ENCODE measurements at regions not wholly inside any gene's neighbourhood (a gene's known extent, or its start where the extent isn't known, plus 50 kb on each side); places are given as distances from the start of the nearest gene placed in this dataset.
A peak's percentile ranks its signal among the peaks of the same experiment; 100 is the strongest.

DNA sequence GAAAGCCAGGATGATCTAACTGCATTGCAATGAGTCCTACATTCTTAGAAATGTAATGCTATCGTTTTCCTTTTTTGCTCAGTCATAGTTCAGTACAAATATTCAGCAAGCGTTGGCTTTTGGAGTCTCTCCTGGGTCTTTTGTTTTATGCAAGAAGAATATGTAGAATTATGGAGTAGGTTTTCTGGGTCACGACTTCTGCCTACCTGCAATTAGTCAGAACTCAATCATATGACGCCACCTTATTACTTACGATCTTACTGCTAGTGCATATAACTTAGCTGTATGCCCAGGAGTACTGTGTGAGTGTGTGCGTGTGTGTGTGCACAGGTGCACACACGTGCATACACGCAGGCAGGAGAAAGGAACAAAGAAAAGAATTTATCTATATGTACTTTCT is 640.2 kb downstream of the STK39 start:
- no peak overlapping the region for H3K4me2 ChIP-seq (ENCODE audit: low read depth, low read length, poor library complexity, severe bottlenecking)
- no peaks in the 10 kb centered on the region for H3K9me2 ChIP-seq (replicated peaks; ENCODE audit: insufficient read depth, low read length)
- no peak overlapping the region for H3K9ac ChIP-seq (ENCODE audit: low read length)
- no peak overlapping the region for H2AFZ ChIP-seq (ENCODE audit: low read length)
- H3K79me2 ChIP-seq (ENCODE audit: low read length), result no peaks in the 10 kb centered on the region
- H3K36me3 ChIP-seq (ENCODE audit: insufficient read depth, low read length), result no peaks in the 10 kb centered on the region
- H4K20me1 ChIP-seq (ENCODE audit: insufficient read depth, low read depth, low read length), result no peaks in the 10 kb centered on the region
- no peaks in the 10 kb centered on the region for H3K4me1 ChIP-seq (ENCODE audit: low read length)
- no peaks in the 10 kb centered on the region for H3K27me3 ChIP-seq (ENCODE audit: low read length)
- H3K4me3 ChIP-seq (ENCODE audit: low read length), result no peak overlapping the region
- H3K9me3 ChIP-seq (ENCODE audit: low read length), result no peaks in the 10 kb centered on the region
- no peak for DNase-seq
- H3K27ac ChIP-seq (ENCODE audit: low read length), result no peak overlapping the region

GRCh38 chr2:167602122-167602521 is 645.3 kb downstream of the STK39 start:
- no peaks in the 10 kb centered on the region for H3K9me3 ChIP-seq (ENCODE audit: low read length)
- H3K36me3 ChIP-seq (ENCODE audit: insufficient read depth, low read length), result no peaks in the 10 kb centered on the region
- H3K4me2 ChIP-seq (ENCODE audit: low read depth, low read length, poor library complexity, severe bottlenecking), result no peak overlapping the region
- no peaks in the 10 kb centered on the region for H3K9me2 ChIP-seq (replicated peaks; ENCODE audit: insufficient read depth, low read length)
- H4K20me1 ChIP-seq (ENCODE audit: insufficient read depth, low read depth, low read length), result no peaks in the 10 kb centered on the region
- no peaks in the 10 kb centered on the region for H3K79me2 ChIP-seq (ENCODE audit: low read length)
- no peak for DNase-seq
- no peak overlapping the region for H2AFZ ChIP-seq (ENCODE audit: low read length)
- no peak overlapping the region for H3K9ac ChIP-seq (ENCODE audit: low read length)
- H3K4me3 ChIP-seq (ENCODE audit: low read length), result no peak overlapping the region
- no peak overlapping the region for H3K27ac ChIP-seq (ENCODE audit: low read length)
- no peaks in the 10 kb centered on the region for H3K4me1 ChIP-seq (ENCODE audit: low read length)
- H3K27me3 ChIP-seq (ENCODE audit: low read length), result peaks cover 3% of the 10 kb centered on the region; the same call in 1 of the 2 replicates

DNA sequence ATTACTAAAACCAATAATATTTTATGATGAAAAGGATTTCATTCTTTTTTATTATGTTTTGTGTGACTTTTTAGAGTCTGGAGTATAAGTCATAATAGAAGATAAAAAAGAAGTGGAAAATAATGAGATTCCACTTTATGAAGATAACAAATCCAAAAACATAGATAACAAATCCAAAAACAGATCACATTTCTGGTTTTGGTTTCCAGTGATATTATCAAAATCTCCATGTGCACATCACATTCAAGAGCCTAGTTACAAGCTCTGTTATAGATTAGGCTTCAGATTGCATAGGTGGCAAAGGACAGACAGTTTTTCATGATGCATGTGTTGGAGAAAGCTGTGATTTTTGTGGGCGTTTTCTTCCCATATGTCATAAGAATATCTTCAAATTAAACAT is 648.2 kb downstream of the STK39 start:
- H3K9ac ChIP-seq (ENCODE audit: low read length), result no peak overlapping the region
- H2AFZ ChIP-seq (ENCODE audit: low read length), result no peak overlapping the region
- no peaks in the 10 kb centered on the region for H3K79me2 ChIP-seq (ENCODE audit: low read length)
- H3K9me2 ChIP-seq (replicated peaks; ENCODE audit: insufficient read depth, low read length), result no peaks in the 10 kb centered on the region
- H3K4me3 ChIP-seq (ENCODE audit: low read length), result no peak overlapping the region
- no peak overlapping the region for H3K27ac ChIP-seq (ENCODE audit: low read length)
- H3K27me3 ChIP-seq (ENCODE audit: low read length), result peaks cover 3% of the 10 kb centered on the region; the same call in 1 of the 2 replicates
- H4K20me1 ChIP-seq (ENCODE audit: insufficient read depth, low read depth, low read length), result no peaks in the 10 kb centered on the region
- no peak for DNase-seq
- H3K4me2 ChIP-seq (ENCODE audit: low read depth, low read length, poor library complexity, severe bottlenecking), result no peak overlapping the region
- H3K4me1 ChIP-seq (ENCODE audit: low read length), result peaks cover 7% of the 10 kb centered on the region; the same call in 1 of the 2 replicates
- H3K9me3 ChIP-seq (ENCODE audit: low read length), result no peaks in the 10 kb centered on the region
- no peaks in the 10 kb centered on the region for H3K36me3 ChIP-seq (ENCODE audit: insufficient read depth, low read length)

GRCh38 chr2:167595839-167596471 is 651.4 kb downstream of the STK39 start:
- H3K79me2 ChIP-seq (ENCODE audit: low read length), result no peaks in the 10 kb centered on the region
- H3K4me3 ChIP-seq (ENCODE audit: low read length), result no peak overlapping the region
- H3K27ac ChIP-seq (ENCODE audit: low read length), result no peak overlapping the region
- H2AFZ ChIP-seq (ENCODE audit: low read length), result no peak overlapping the region
- H3K9me2 ChIP-seq (replicated peaks; ENCODE audit: insufficient read depth, low read length), result no peaks in the 10 kb centered on the region
- no peak overlapping the region for H3K9ac ChIP-seq (ENCODE audit: low read length)
- H3K27me3 ChIP-seq (ENCODE audit: low read length), result peaks cover 3% of the 10 kb centered on the region; the same call in 1 of the 2 replicates
- DNase-seq, result peak; percentile 40
- H3K36me3 ChIP-seq (ENCODE audit: insufficient read depth, low read length), result no peaks in the 10 kb centered on the region
- peaks cover 7% of the 10 kb centered on the region; the same call in 1 of the 2 replicates for H3K4me1 ChIP-seq (ENCODE audit: low read length)
- H4K20me1 ChIP-seq (ENCODE audit: insufficient read depth, low read depth, low read length), result no peaks in the 10 kb centered on the region
- no peaks in the 10 kb centered on the region for H3K9me3 ChIP-seq (ENCODE audit: low read length)
- H3K4me2 ChIP-seq (ENCODE audit: low read depth, low read length, poor library complexity, severe bottlenecking), result no peak overlapping the region

GRCh38 chr2:167595021-167595420 is 652.4 kb downstream of the STK39 start:
- Histone ChIP-seq H3K4me2 (ENCODE audit: low read depth, low read length, poor library complexity, severe bottlenecking) (no peak overlapping the region), H4K20me1 (ENCODE audit: insufficient read depth, low read depth, low read length) (no peaks in the 10 kb centered on the region), H3K27ac (ENCODE audit: low read length) (no peak overlapping the region), H3K9me2 (replicated peaks; ENCODE audit: insufficient read depth, low read length) (no peaks in the 10 kb centered on the region), H3K4me3 (ENCODE audit: low read length) (no peak overlapping the region), H3K4me1 (ENCODE audit: low read length) (peaks cover 7% of the 10 kb centered on the region; the same call in 1 of the 2 replicates), H2AFZ (ENCODE audit: low read length) (no peak overlapping the region), H3K27me3 (ENCODE audit: low read length) (no peaks in the 10 kb centered on the region), H3K79me2 (ENCODE audit: low read length) (no peaks in the 10 kb centered on the region), H3K9ac (ENCODE audit: low read length) (no peak overlapping the region), H3K36me3 (ENCODE audit: insufficient read depth, low read length) (no peaks in the 10 kb centered on the region), H3K9me3 (ENCODE audit: low read length) (no peaks in the 10 kb centered on the region)
- DNase-seq, result no peak

DNA sequence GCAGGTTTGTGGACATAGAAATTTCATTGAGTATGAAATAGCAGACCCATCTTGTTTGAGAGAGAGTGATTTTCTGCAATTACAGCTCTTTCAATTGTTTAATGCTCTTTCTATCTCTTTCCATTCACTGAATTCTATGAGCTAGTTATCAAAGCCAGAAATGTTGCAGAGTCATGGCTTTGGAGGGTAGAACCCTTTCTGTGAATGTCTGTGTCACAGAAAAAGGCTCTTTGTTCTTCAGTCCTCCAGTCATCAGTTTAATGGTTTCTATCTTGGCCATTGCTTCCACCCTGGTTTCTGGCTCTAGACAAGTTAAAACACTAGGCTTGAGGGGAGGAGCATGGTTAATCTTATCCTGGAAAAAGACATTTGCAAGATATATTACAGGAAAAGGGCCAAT is 655.0 kb downstream of the STK39 start:
- no peak overlapping the region for H3K4me2 ChIP-seq (ENCODE audit: low read depth, low read length, poor library complexity, severe bottlenecking)
- no peaks in the 10 kb centered on the region for H3K9me3 ChIP-seq (ENCODE audit: low read length)
- no peaks in the 10 kb centered on the region for H3K27me3 ChIP-seq (ENCODE audit: low read length)
- H2AFZ ChIP-seq (ENCODE audit: low read length), result no peak overlapping the region
- H3K9ac ChIP-seq (ENCODE audit: low read length), result no peak overlapping the region
- DNase-seq, result no peak
- H4K20me1 ChIP-seq (ENCODE audit: insufficient read depth, low read depth, low read length), result no peaks in the 10 kb centered on the region
- no peak overlapping the region for H3K27ac ChIP-seq (ENCODE audit: low read length)
- peaks cover 7% of the 10 kb centered on the region; the same call in 1 of the 2 replicates for H3K4me1 ChIP-seq (ENCODE audit: low read length)
- no peaks in the 10 kb centered on the region for H3K79me2 ChIP-seq (ENCODE audit: low read length)
- no peak overlapping the region for H3K4me3 ChIP-seq (ENCODE audit: low read length)
- no peaks in the 10 kb centered on the region for H3K9me2 ChIP-seq (replicated peaks; ENCODE audit: insufficient read depth, low read length)
- no peaks in the 10 kb centered on the region for H3K36me3 ChIP-seq (ENCODE audit: insufficient read depth, low read length)

- DNase-seq, result no peak
- no peaks in the 10 kb centered on the region for H3K4me1 ChIP-seq (ENCODE audit: low read length)
- no peaks in the 10 kb centered on the region for H3K79me2 ChIP-seq (ENCODE audit: low read length)
- no peak overlapping the region for H3K9ac ChIP-seq (ENCODE audit: low read length)
- H3K27me3 ChIP-seq (ENCODE audit: low read length), result 0 out of 2 replicates have a peak, but pooled peaks cover 4% of the 10 kb centered on the region
- H3K9me2 ChIP-seq (replicated peaks; ENCODE audit: insufficient read depth, low read length), result no peaks in the 10 kb centered on the region
- H3K4me3 ChIP-seq (ENCODE audit: low read length), result no peak overlapping the region
- H4K20me1 ChIP-seq (ENCODE audit: insufficient read depth, low read depth, low read length), result no peaks in the 10 kb centered on the region
- no peaks in the 10 kb centered on the region for H3K36me3 ChIP-seq (ENCODE audit: insufficient read depth, low read length)
- no peak overlapping the region for H2AFZ ChIP-seq (ENCODE audit: low read length)
- H3K27ac ChIP-seq (ENCODE audit: low read length), result no peak overlapping the region
- H3K9me3 ChIP-seq (ENCODE audit: low read length), result no peaks in the 10 kb centered on the region
- H3K4me2 ChIP-seq (ENCODE audit: low read depth, low read length, poor library complexity, severe bottlenecking), result no peak overlapping the region
Measured at GRCh38 chr2:167582619-167583018, 664.8 kb downstream of the STK39 start.

DNA sequence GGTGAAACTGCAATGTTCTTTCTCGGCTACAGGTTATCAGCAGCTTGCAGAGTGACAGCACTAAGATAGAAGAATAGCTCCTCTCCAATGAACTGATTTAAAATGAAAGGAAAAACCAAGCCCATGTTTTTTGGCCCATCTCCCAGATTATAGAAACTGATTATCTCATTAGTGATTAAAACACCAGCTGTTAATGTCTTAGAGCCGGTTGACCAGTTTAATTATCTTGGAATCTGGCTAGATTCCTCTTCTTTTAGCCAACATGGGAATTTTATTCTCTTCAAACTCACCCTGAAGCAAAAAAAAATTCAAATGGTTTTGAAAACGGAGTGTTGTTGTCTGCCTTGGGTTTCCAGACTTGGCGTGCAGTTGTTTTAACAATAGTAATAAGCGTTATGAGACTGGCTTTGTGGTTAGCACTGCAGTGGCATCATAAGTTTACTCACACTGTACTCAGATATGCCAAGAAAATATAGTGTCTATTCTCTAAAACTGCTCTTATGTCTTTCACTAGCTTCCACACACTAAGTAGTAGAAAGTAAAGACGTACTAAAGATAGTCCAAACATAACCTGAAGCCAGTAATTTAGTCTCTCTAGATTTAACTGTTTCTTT is 665.3 kb downstream of the STK39 start:
- Histone ChIP-seq H2AFZ (ENCODE audit: low read length) (no peak overlapping the region), H3K4me3 (ENCODE audit: low read length) (no peak overlapping the region), H3K9me2 (replicated peaks; ENCODE audit: insufficient read depth, low read length) (no peaks in the 10 kb centered on the region), H3K9me3 (ENCODE audit: low read length) (no peaks in the 10 kb centered on the region), H3K9ac (ENCODE audit: low read length) (no peak overlapping the region), H3K4me1 (ENCODE audit: low read length) (no peaks in the 10 kb centered on the region), H3K36me3 (ENCODE audit: insufficient read depth, low read length) (no peaks in the 10 kb centered on the region), H3K4me2 (ENCODE audit: low read depth, low read length, poor library complexity, severe bottlenecking) (no peak overlapping the region), H4K20me1 (ENCODE audit: insufficient read depth, low read depth, low read length) (no peaks in the 10 kb centered on the region), H3K27ac (ENCODE audit: low read length) (no peak overlapping the region), H3K27me3 (ENCODE audit: low read length) (0 out of 2 replicates have a peak, but pooled peaks cover 4% of the 10 kb centered on the region), H3K79me2 (ENCODE audit: low read length) (no peaks in the 10 kb centered on the region)
- DNase-seq, result no peak

Data from Karpas-422 (cell line).